ENCODE measurements at regions not wholly inside any gene's neighbourhood (a gene's known extent, or its start where the extent isn't known, plus 50 kb on each side); places are given as distances from the start of the nearest gene placed in this dataset.

DNA sequence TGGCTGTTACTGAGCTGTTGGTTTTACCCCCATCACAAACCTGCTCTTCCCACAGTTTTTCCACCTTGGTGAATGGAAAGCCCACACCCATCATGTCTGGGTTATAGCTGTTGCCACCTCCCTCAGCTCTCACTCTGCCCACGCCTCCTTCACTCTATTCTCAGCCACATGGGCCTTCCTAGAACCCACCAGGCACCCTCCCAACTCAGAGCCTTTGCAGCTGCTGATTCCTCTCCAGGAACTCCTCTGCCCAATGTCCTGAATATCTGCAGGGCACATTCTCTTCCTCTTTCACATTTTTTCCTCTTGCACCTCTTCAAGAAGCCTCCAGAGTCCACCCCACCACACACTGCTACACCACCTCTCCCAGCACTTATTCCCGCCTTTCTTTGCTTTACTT, 177.4 kb downstream of the TBXT start:
- ATAC-seq: no peak

More for the DNA sequence above, 177.4 kb downstream of the TBXT start:
- peaks cover 3% of the 10 kb centered on the region for H4K20me1 ChIP-seq (replicated peaks; ENCODE audit: insufficient read depth)
- no peaks in the 10 kb centered on the region for H3K36me3 ChIP-seq (ENCODE audit: insufficient read depth)
- no peak overlapping the region for H3K27ac Mint-ChIP-seq
- peaks cover 19% of the 10 kb centered on the region for H3K4me1 ChIP-seq (ENCODE audit: insufficient read depth)
- no peaks in the 10 kb centered on the region for H3F3A ChIP-seq (replicated peaks; ENCODE audit: low read depth)
- peaks cover 64% of the 10 kb centered on the region for H3K27me3 Mint-ChIP-seq (ENCODE audit: insufficient read depth, low read depth, poor library complexity)
- H3K79me2 ChIP-seq (replicated peaks; ENCODE audit: insufficient read depth): no peaks in the 10 kb centered on the region
- H3K27me3 ChIP-seq (ENCODE audit: insufficient read depth): peaks cover 98% of the 10 kb centered on the region
- H3K9me2 ChIP-seq (ENCODE audit: insufficient read depth): no peaks in the 10 kb centered on the region
- H3K4me3 Mint-ChIP-seq: no peak overlapping the region; the same call in 2 of the 3 replicates
- DNase-seq (ENCODE audit: low spot score): no peak
- no peak overlapping the region for H2AFZ ChIP-seq
- H3K36me3 Mint-ChIP-seq (ENCODE audit: low read depth): no peaks in the 10 kb centered on the region; the same call in 2 of the 3 replicates
- H3K9me3 Mint-ChIP-seq: no peaks in the 10 kb centered on the region
- peaks cover 21% of the 10 kb centered on the region for H3K4me1 Mint-ChIP-seq
- TF ChIP-seq ZNF114 (CRISPR knock-in tag; IDR thresholded peaks at IDR 0.05) (no peak), JUNB (IDR thresholded peaks at IDR 0.05; ENCODE audit: unreplicated experiment) (no peak), ZNF462 (CRISPR knock-in tag; IDR thresholded peaks at IDR 0.05) (no peak), EZH2 (IDR thresholded peaks at IDR 0.05; ENCODE audit: low read depth, unreplicated experiment) (no peak), POLR2AphosphoS5 (IDR thresholded peaks at IDR 0.05; ENCODE audit: low read depth) (no peak)
- TF ChIP-seq, protein P1, sequence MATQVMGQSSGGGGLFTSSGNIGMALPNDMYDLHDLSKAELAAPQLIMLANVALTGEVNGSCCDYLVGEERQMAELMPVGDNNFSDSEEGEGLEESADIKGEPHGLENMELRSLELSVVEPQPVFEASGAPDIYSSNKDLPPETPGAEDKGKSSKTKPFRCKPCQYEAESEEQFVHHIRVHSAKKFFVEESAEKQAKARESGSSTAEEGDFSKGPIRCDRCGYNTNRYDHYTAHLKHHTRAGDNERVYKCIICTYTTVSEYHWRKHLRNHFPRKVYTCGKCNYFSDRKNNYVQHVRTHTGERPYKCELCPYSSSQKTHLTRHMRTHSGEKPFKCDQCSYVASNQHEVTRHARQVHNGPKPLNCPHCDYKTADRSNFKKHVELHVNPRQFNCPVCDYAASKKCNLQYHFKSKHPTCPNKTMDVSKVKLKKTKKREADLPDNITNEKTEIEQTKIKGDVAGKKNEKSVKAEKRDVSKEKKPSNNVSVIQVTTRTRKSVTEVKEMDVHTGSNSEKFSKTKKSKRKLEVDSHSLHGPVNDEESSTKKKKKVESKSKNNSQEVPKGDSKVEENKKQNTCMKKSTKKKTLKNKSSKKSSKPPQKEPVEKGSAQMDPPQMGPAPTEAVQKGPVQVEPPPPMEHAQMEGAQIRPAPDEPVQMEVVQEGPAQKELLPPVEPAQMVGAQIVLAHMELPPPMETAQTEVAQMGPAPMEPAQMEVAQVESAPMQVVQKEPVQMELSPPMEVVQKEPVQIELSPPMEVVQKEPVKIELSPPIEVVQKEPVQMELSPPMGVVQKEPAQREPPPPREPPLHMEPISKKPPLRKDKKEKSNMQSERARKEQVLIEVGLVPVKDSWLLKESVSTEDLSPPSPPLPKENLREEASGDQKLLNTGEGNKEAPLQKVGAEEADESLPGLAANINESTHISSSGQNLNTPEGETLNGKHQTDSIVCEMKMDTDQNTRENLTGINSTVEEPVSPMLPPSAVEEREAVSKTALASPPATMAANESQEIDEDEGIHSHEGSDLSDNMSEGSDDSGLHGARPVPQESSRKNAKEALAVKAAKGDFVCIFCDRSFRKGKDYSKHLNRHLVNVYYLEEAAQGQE (IDR thresholded peaks at IDR 0.05; ENCODE audit: unreplicated experiment): no peak
- H3K27ac ChIP-seq (ENCODE audit: low read depth): no peak overlapping the region
- H3K4me3 ChIP-seq: no peak overlapping the region
- no peak overlapping the region for H3K4me2 ChIP-seq

Measured in GM23338 (cell line).